ENCODE measurements at regions not wholly inside any gene's neighbourhood (a gene's known extent, or its start where the extent isn't known, plus 50 kb on each side); places are given as distances from the start of the nearest gene placed in this dataset.

- intact Hi-C loops (cut with DNase I): no loop called here
- no peak for TF ChIP-seq EP300 (IDR thresholded peaks at IDR 0.05)
- TF ChIP-seq CTCF (IDR thresholded peaks at IDR 0.05): no peak
- TF ChIP-seq POLR2A (IDR thresholded peaks at IDR 0.05): no peak
- no peak for TF ChIP-seq POLR2AphosphoS5 (IDR thresholded peaks at IDR 0.05)
- no peak for DNase-seq
- Histone ChIP-seq H3K27ac (no peak overlapping the region), H3K9me3 (no peaks in the 10 kb centered on the region), H3K4me1 (no peaks in the 10 kb centered on the region), H3K27me3 (no peaks in the 10 kb centered on the region), H3K36me3 (no peaks in the 10 kb centered on the region), H3K4me3 (no peak overlapping the region)
- whole genome bisulfite sequencing, 2 donors: 82 to 84% methylated on average over 1 of the region's 1 CpG
Measured at GRCh38 chrX:99654188-99654587, 755.9 kb downstream of the PCDH19 start.

- no peak overlapping the region for H3K4me3 ChIP-seq
- H3K27ac ChIP-seq: no peak overlapping the region
- H3K27me3 ChIP-seq: no peaks in the 10 kb centered on the region
- intact Hi-C loops (cut with DNase I): no loop called here
- 91 to 97% methylated on average over 1 of the region's 1 CpG for WGBS, 2 donors
- H3K9me3 ChIP-seq: no peaks in the 10 kb centered on the region
- H3K4me1 ChIP-seq: no peaks in the 10 kb centered on the region
- TF ChIP-seq EP300 (IDR thresholded peaks at IDR 0.05) (no peak), POLR2A (IDR thresholded peaks at IDR 0.05) (no peak), CTCF (IDR thresholded peaks at IDR 0.05) (no peak)
- DNase-seq: no peak
- no peaks in the 10 kb centered on the region for H3K36me3 ChIP-seq
Measured at GRCh38 chrX:99653352-99653751, 756.7 kb downstream of the PCDH19 start.

- no peak for DNase-seq
- Histone ChIP-seq H3K9me3 (no peaks in the 10 kb centered on the region), H3K27ac (no peak overlapping the region), H3K36me3 (no peaks in the 10 kb centered on the region), H3K4me3 (no peak overlapping the region), H3K4me1 (no peaks in the 10 kb centered on the region), H3K27me3 (no peaks in the 10 kb centered on the region)
- TF ChIP-seq POLR2AphosphoS5 (IDR thresholded peaks at IDR 0.05) (no peak), CTCF (IDR thresholded peaks at IDR 0.05) (no peak), EP300 (IDR thresholded peaks at IDR 0.05) (no peak), POLR2A (IDR thresholded peaks at IDR 0.05) (no peak)
- intact Hi-C loops (cut with DNase I): no loop called here
Measured at GRCh38 chrX:99613041-99613440, 797.0 kb downstream of the PCDH19 start.

- no peak for DNase-seq
- no peak for TF ChIP-seq EP300 (IDR thresholded peaks at IDR 0.05)
- TF ChIP-seq POLR2AphosphoS5 (IDR thresholded peaks at IDR 0.05): no peak
- TF ChIP-seq CTCF (IDR thresholded peaks at IDR 0.05): no peak
- no peak for TF ChIP-seq POLR2A (IDR thresholded peaks at IDR 0.05)
- WGBS, 2 donors: 33 to 36% methylated on average over 3 of the region's 3 CpGs
- H3K27me3 ChIP-seq: no peaks in the 10 kb centered on the region
- H3K36me3 ChIP-seq: no peaks in the 10 kb centered on the region
- H3K4me3 ChIP-seq: no peak overlapping the region
- intact Hi-C loops (cut with DNase I): no loop called here
- H3K9me3 ChIP-seq: no peaks in the 10 kb centered on the region
- no peaks in the 10 kb centered on the region for H3K4me1 ChIP-seq
- H3K27ac ChIP-seq: no peak overlapping the region
Measured at GRCh38 chrX:99603091-99603814, 806.8 kb downstream of the PCDH19 start.

GRCh38 chrX:99602107-99602506, 808.0 kb downstream of the PCDH19 start:
- intact Hi-C loops (cut with DNase I): no loop called here
- Histone ChIP-seq H3K9me3 (no peaks in the 10 kb centered on the region), H3K4me3 (no peak overlapping the region), H3K4me1 (no peaks in the 10 kb centered on the region), H3K27me3 (no peaks in the 10 kb centered on the region), H3K36me3 (no peaks in the 10 kb centered on the region), H3K27ac (no peak overlapping the region)
- no peak for TF ChIP-seq POLR2AphosphoS5 (IDR thresholded peaks at IDR 0.05)
- no peak for TF ChIP-seq EP300 (IDR thresholded peaks at IDR 0.05)
- no peak for TF ChIP-seq POLR2A (IDR thresholded peaks at IDR 0.05)
- no peak for DNase-seq
